COLO668 (cell line): ENCODE measurements at regions not wholly inside any gene's neighbourhood (a gene's known extent, or its start where the extent isn't known, plus 50 kb on each side); places are given as distances from the start of the nearest gene placed in this dataset.

ENCODE experiments used
- DNase-seq: peaks from one replicate; lab custom pipeline; 2025; ENCODE audit not compliant: unreplicated experiment; lab: John Stamatoyannopoulos, UW

DNA sequence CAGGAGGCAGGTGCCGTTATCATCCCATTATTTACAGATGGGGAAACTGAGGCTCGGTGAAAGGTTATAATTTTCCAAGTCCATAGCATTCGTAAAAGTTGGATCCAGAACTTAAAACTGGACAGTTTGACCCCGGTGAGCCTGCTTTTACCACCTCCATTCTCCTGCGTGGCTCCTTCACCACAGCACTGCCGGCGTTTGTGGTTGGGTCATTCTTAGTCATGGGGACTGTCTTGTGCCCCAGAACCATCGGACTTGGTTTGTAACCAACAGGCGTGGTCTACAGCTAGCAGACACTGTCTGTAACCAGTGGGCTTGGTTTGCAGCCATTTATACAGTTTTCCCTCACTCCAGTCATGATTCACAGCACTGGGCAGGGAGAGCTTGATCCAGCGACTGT, 511.3 kb downstream of the NPHP4 start:
- no peak for DNase-seq

DNA sequence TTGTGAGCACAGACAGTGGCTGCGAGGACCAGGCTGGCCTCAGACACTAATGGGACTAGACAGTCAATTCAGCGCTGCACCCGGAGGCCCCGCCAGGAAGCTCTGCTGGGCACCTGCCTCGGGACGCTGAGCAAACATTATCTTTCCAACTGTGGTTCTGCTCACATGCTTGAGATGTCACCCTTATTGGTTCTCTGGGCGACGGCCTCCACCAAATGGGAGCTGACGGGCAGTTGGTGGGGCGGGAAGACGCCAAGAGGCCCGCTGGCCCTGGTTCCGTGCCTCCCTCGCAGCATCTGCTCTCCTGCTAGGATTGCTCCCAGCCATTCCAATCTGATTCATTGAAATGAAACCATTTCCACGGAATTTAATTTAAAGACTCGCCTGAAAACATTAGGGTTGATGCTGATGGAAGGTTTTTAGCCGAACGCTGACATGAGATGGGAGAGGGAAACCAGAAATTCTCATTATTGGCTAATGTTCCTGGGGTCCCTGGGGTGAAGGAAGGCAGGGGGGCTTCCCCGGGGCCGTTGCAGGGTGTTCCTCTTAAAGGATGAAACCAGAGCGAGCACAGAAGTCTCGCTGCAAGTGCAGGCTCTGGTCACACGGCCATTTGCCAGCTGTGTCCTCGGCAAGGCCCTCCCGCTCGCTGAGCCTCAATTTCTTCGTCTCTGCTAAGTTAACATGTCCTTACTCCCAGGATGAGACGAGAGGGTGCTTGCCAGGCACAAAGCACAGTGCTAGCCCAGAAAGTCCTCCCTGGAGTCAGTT, 512.2 kb downstream of the NPHP4 start:
- DNase-seq = peak; percentile 83

DNA sequence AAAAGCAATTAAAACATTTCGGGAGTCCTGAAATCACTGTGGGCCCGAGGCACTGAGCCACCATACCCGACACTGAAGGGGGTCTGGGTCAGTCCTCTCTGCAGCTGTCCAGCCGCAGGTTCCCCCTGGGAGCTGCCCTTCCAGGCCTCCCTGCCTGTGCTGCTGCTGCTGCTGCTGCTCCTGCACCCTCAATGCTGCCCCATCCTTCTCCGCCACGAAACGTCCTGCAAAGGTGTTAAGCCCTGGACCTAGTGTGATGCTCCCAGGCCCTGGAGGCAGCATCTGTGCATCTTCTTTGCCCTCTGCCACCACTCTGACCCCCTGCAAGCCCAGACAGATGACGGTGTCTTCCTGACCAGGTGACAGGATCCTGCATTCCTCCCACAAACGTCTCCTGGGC, 513.3 kb downstream of the NPHP4 start:
- no peak for DNase-seq

DNA sequence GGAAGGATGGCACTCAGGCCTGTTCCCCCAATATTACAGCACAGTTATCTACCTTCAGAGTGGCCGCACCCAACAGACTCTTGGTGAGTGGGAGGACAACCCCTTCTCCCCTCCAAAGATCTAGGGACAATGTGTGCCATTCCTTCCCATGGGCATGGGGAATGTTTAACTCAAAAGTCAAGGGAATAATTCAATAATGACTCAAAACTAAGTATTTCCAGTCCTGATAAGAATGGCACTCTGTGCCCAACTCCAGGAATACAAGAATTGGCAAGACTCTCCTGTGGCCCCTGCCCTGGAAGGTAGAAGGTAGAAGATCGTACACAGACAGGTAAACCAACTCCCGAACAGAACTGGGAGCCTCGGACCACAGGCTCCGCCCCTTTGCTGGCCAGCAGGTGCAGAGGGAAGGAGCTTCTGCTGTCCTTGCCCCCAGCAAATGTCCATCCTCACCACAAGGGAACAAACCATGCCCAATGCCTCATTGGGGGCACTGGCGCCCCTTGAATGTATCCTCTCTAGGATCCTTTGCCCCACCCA, 514.0 kb downstream of the NPHP4 start:
- no peak for DNase-seq

DNA sequence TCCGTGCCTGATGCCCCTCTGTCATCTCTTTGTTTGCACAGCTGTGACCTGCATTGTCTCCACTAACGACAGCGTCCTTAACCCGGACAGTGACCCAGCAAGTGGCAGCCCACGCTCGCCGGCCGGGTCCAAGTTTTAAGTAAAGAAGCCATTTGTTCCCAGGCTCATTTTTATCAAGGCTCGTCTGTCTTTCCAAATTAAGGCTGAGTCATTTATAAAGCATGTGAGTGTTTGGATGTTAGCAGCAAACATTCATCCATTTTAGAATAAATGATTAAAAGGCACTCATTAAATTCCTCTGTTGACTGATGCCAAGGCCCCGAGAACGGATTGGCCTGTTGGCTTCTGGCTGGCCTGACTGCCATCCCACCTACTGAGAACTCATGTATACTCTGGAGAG, 514.5 kb downstream of the NPHP4 start:
- peak; percentile 63 for DNase-seq

DNA sequence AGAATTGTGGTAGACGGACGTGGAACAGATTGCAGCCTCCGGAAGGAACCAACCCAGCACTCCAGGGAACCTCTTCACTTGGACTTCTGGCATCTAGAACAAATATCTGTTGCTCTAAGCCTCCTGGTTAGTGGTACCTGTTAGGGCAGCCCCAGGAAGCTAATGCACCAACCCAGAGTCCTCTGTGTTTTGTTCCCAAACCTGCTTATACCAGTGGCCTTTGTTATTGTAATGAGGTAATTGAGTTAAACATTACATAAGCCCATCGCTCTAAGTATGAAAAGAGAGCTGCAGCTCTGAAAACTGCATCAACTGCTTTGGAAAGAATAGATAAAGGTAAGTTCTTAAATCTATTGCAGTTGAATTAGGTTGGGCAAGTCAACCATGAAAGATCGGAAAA, 516.7 kb downstream of the NPHP4 start:
- DNase-seq = no peak

DNA sequence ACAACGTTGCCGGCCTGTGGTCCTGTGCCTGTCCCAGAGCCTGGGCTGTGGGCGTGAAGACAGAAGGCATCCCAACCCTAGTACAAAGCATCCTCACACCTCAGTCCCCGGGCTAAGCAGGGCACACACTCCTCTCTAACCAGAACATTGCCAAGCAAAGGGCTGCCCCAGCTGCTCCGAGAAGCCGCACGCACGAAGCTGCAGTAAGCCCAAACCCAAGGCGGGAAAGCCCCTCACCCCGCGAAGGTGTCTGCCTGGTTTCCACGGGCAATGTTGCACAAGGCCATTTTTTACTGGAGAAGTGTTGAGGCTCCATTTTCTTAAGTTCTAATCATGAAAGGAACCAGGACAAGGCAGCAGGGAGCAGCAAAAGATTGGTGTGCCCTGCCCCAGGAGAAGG, 519.0 kb downstream of the NPHP4 start:
- no peak for DNase-seq

DNA sequence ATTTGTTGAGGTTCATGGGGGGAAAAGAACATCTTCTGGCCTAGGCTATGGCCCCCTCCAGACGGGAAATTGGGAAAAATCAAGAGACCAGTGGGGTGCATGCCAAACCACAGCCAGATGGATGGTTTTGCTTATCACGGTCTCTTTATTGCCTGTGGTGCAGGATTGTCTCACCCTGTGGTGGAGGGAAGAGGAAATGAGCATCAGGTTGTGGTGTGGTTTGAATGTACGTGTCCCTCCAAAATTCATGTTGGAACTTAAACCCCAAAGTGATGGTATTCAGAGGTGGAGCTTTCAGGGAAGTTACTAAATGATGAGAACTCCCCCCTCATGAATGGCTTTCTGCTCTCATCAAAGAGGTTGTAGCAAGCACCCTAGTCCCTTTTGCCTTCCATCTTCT, 525.7 kb downstream of the NPHP4 start:
- DNase-seq = no peak

DNA sequence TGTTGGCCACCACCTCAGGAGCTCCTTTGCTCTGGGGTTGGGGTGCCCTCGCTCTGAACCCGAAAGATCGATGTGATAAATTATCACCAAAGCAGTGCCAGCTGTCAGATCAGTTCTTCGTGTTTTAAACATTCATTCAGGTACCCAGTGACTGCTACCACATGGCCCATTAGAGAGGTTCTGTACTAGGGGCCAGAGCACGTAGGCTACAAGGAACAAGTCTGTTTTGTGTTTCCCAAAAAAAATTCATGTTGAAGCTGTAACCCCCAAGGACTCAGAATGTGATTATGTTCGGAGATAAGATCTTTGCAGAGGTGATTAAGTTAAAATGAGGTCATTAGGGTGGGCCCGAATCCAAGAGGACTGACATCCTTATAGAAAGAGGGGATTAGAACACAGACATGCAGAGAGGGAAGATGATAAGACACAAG, 526.9 kb downstream of the NPHP4 start:
- DNase-seq = no peak

DNA sequence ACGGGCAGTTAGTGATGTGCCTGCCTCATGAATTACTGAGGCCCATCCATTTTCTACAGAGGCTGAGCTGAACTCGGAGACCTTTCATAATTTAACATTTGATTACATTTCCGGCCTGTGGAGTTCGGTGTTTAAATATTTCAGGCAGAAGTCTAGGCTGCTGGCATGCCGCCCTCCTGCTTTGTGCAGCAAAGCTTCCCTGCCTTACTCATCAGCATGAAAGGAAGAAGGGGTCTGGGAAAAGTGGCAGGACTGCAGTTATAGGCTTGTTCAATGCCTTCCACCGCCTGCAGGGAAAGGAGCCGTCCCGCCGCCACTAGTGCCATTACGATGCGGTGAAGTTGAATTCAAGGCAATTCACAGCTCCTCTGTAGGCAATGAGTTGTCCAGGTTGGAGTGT, 527.9 kb downstream of the NPHP4 start:
- no peak for DNase-seq

DNA sequence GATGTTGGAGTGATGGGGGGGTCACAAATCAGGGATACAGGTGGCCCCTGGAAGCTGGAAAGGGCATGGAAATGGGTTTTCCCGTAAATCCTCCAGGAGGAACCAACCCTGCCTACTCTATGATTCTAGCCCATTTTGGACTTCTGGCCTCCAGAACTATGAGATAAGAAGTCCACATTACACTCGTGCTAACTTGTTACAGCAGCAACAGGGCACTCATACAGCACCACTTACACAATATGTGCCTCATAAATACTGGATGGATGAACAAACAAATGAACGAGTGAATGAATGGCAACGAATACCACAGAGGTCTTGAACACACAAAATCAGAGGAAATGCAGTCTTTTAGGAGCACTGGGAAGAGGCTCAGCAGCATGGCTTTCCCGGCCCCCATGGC, 531.3 kb downstream of the NPHP4 start:
- no peak for DNase-seq

DNA sequence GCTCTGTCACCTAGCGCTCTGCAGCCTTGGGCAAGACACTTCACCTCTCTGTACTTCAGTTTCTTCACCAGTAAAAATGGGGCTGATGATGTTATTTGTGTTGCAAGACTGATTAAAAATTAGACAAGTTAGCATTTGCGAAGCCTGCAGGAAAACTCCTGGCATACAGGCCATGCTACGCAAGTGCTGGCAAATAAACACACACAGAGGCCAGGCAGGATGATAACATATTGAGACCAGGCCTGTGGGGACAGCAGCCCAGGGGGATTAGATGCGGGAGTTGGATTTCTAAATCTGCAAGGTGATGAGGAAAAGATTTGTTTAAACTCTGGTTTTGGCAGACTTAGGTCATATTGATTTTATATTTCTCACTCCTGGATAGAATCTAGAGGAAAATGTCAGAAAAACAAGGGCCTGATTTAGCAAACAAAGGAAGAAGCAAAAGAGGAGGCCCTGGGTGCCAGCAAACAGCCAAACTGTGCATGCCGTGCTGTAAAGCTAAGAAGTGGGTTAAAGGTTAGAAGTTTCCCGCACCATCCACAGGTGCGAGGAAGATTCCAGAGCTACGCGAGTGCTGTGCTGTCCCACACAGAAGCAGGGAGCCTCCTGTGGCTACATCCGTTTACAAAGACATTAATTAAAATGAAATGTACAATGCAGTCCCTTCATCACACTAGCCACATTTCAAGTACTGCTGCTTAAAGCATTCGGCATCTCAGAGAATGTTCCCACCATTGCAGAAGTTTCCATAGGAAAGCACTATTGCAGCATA, 532.2 kb downstream of the NPHP4 start:
- DNase-seq = no peak

DNA sequence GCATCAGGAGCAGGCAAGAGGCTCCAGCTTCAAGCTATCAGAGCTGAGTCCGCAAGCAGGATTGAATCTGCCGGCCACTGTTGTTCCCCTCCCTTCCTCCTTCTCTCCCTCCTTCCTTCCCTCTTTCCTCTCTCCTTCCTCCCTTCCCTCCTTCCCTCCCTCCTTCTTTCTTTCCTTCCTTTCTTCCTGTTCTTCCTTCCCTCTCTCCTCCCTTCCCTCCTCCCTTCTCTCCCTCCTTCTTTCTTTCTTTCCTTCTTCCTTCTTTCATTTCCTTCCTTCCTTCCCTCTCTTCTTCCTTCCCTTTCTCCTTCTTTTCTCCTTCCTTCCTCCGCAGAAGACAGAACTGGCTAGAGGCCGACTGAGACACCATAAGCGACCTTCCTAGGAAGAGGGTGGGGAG, 534.0 kb downstream of the NPHP4 start:
- no peak for DNase-seq

DNA sequence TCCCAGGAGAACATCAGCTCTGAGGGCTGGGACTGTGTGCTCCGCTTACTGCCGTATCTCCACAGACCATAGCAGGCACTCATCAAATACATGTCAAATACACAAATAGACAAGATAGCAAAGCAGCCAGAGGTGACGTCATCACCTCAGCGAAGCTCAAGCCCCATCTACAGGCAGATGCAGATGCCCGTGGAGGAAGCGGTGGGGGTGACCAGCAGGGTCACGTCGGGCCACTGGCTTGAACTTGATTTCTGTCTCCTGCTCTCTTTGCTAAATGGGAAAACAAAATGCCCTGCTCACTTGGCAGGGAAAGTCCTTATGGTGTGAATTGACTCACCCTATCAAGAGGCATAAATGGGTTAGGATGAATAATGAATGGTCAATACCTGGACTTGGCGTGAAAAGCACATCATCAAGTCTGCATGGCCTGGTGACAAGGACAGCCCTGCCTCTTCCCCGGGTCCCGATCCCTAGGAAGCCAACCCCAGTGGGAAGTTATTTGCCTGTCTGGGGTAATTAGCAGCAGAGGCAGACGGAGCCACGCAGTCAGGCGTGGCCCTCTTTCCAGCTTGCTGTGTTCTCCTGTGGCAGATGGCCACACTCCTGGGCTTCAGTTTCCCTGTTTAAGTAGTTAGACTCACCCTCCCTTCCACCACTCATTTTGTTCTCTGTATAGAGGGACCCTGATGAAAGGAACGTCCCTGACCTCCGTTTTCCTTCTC, 536.0 kb downstream of the NPHP4 start:
- DNase-seq = peak; percentile 65

DNA sequence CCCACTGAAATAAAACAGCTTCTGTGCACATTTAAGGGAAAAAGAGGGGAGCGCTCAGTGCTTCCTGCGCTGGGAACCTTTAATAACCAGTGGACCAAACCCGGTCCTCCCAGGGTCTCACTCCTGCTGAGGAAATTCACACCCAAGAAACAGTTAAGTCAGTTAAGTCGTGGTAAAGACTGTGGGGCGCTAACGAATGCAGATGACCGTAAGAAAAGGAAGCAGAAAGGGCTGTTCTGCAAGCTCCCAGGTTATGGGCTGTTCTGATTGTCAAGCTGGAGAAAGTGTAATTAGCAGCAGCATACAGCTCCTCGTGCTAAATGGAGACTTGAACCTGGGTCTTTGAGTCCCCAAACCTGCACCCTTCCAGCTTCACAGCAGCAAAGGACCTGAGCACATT, 536.6 kb downstream of the NPHP4 start:
- no peak for DNase-seq

DNA sequence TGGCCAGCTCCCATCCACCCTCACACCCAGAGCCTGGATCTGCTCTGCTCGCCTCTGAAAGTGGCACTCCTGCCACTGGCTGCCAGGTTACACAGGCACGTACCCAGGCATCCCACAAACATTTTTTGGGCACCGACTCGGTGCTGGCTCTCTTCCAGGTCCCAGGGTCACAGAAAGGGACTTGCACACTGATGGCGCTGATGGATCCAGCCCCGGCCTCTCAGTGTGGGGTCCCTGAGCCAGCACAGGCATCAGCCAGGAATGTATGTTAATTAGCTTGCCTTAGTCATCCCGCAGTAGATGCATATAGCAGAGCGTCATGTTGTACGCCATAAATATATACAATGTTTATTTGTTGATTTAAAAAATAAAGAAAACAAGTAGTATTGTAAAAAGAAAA, 537.2 kb downstream of the NPHP4 start:
- no peak for DNase-seq

DNA sequence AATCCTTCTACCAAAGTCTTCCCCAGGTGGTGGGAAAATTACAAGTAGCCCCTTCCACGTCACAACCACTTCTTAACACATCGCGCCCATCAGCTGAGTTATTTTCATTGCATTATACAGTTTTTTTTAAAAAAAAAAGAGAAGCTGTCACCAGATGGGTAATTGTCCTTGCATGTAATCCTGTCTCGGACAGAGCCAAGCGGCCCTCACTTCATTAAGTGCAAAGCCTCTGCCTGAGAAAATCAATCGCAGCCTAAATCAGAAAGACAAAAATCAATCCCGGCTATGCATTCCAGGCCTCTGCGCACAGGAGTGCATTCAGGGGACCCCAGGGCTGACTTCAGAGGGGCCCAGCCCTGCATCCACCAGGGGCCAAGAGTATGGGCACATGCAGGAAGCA, 538.9 kb downstream of the NPHP4 start:
- no peak for DNase-seq

DNA sequence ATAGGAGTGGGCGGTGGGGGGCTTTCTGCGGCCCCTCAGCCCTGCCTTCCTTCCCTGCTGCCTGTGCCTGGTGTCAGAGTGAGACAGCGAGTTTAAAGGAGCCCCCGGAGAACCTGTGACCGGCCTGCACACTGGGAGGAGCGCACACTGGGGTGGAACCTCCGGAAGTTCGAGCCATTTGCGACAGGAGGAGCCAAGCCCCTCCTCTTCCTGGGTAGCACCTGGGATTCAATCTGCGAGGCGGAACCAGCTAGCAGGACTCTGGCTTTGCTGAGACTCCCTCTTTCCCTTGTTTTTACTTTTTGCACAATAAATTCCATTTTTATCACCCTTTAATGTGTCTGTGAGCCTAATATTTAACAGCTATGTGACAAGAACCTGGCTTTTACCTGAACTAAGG, 540.6 kb downstream of the NPHP4 start:
- no peak for DNase-seq

DNA sequence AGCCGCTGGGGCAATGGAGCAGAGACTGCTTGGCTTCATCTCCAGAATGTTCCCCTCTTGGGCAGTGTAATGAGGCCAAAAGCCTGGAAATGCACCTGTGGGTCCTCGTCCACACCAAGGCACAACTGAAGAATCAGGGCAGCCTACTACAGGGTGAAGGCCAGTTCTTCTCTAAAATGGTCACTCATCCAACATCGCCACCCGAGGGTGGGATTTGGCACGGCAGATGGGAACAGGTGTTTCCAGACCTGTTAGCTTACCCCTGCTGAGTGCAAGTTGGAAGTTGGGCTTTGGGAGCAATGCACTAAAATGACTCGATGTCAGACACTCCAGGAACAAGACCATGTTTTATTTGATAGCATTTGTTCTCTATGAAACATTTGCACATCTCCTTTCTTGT, 543.7 kb downstream of the NPHP4 start:
- peak; percentile 80 for DNase-seq

DNA sequence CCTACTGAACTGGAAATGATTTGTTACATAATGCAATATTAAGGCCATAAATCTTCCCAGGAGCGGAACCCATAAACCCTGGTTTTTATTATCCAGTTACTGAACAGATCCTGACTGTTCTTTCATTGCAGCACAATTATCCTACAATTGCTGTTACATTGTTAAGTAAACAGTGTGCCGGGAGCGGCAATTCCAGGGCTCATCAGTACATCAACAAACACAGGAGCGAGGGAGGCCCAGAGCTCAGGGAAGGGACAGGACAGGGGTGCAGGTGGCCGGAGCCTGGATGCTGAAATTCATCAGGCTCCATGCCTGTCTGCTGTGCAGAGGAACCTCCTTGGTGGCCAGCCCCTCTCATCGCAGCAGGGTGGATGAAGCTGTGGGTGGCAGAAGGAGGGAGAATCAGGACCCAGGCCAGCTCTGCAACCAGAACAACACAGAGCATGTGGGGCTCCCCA, 544.7 kb downstream of the NPHP4 start:
- DNase-seq = peak; percentile 78

DNA sequence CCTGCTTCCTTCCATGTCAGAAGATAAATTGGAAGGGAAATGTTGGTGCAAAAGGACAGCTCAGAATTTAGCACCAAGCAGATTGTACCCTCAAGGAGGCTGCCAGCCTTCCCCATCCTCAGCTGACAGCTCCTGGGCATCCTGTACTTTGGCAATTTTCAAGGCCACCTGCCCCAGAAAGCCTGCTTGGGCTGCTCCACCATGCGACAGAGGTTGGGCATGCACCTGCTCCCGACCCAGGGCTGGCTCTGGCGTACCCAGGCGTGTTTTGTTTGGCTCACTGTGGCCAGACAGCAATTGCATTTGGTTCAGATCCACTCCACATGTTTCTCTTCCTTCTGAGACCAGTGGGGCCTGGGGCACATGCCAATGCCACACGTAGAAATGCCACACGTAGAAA, 547.8 kb downstream of the NPHP4 start:
- peak; percentile 77 for DNase-seq

DNA sequence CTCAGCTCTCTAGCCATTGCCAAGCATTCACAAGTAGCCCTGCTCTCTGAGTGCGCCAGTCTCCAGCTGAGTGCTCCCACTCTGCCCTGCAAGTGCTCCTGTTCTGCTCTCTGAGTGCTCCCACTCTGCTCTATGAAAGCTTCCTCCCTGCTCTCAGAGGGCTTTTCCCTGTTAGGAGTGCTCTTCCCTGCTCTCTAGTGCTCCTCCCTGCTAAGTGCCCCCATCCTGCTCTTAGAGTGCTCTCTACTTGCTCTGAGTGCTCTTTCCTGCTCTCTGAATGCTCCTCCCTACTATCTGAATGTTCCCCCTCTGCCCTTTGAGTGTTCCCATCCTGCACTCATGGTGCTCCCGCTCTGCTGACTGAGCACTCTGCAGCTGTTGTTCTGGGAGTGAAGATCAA, 555.4 kb downstream of the NPHP4 start:
- no peak for DNase-seq
